K562 (cell line): ENCODE measurements at regions not wholly inside any gene's neighbourhood (a gene's known extent, or its start where the extent isn't known, plus 50 kb on each side); places are given as distances from the start of the nearest gene placed in this dataset.

Source experiments
- JUND ChIP-seq, 2 experiments: IDR thresholded peaks; 2 replicates in 1 of 2; 3 replicates in 1 of 2; pipeline ENCODE4 v1.6.1; 2011; ENCODE audit warnings: borderline replicate concordance in 2 of 2, low read depth in 2 of 2, low read length in 2 of 2, improper control_type of control experiment in 1 of 2, missing biosample characterization in 1 of 2, missing genetic modification characterization in 1 of 2, missing genetic modification reagents in 1 of 2
- MIER1 ChIP-seq: fragments of 450-650 bp; IDR thresholded peaks from 2 replicates; pipeline ENCODE4 v1.6.1; 2016; ENCODE audit warnings: antibody characterized with exemption, mild to moderate bottlenecking, low read depth
- YBX1 ChIP-seq: fragments of 450-650 bp; IDR thresholded peaks from 2 replicates; pipeline ENCODE4 v1.7.1; 2016; ENCODE audit warnings: mild to moderate bottlenecking
- TF ChIP-seq, protein P1 (sequence below), 2 experiments: fragments of 450-650 bp in 1 of 2; sonication (generic) in 1 of 2; formaldehyde crosslinking in 1 of 2; IDR thresholded peaks in 1 of 2; conservative IDR thresholded peaks in 1 of 2; 2 replicates each; pipeline versions ENCODE4 v1.6.1 to v1.8.1; 2016 to 2023; ENCODE audit warnings: mild to moderate bottlenecking in 2 of 2, moderate library complexity in 2 of 2, inconsistent platforms in 1 of 2, missing genetic modification reagents in 1 of 2

DNA sequence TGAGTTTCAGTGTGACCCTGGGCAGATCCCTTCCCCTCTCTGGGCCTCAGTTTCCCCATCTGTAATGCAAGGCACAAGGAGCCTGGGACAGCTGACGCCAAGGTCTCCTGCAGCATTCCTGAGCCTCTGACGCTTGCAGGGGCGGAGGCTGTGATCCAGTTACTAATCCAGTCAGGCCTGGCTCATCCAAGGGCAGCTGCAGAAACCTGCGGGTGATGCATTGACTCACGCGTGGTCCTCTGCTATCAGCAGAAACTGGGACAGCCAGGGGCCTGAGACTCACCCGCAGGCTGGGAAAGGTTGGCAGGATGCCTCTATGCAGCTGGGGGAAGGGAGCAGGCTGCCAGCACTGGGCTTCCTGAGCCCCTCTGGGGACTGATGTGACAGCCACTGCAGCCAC lies 65.0 kb upstream of the SIRPA start:
- TF ChIP-seq, protein P1, sequence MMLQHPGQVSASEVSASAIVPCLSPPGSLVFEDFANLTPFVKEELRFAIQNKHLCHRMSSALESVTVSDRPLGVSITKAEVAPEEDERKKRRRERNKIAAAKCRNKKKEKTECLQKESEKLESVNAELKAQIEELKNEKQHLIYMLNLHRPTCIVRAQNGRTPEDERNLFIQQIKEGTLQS (IDR thresholded peaks at IDR 0.05): no peak
- TF ChIP-seq, protein P1 (CRISPR knock-in tag; conservative IDR thresholded peaks at IDR 0.05): no peak
- TF ChIP-seq JUND (IDR thresholded peaks at IDR 0.05; ENCODE audit: borderline replicate concordance, low read depth, low read length): no peak
- no peak for TF ChIP-seq JUND (tag; IDR thresholded peaks at IDR 0.05; ENCODE audit: borderline replicate concordance, low read depth, low read length)
- no peak for TF ChIP-seq MIER1
- no peak for TF ChIP-seq YBX1
